OCI-M1 (cell line): ENCODE measurements at regions not wholly inside any gene's neighbourhood (a gene's known extent, or its start where the extent isn't known, plus 50 kb on each side); places are given as distances from the start of the nearest gene placed in this dataset.

Experiments used
- DNase-seq: peaks from one replicate; lab custom pipeline; 2025; lab: John Stamatoyannopoulos, UW

- no peak for DNase-seq
Observed at GRCh38 chr12:34526946-34527345, 504.6 kb downstream of the ALG10 start.

GRCh38 chr12:34547276-34547675, 525.0 kb downstream of the ALG10 start:
- no peak for DNase-seq

- no peak for DNase-seq
Observed at GRCh38 chr12:34591966-34592365, 569.7 kb downstream of the ALG10 start.

- DNase-seq = no peak
Observed at GRCh38 chr12:34595749-34596733, 573.7 kb downstream of the ALG10 start.

GRCh38 chr12:34597548-34598351, 575.5 kb downstream of the ALG10 start:
- no peak for DNase-seq

GRCh38 chr12:34598352-34598827, 576.1 kb downstream of the ALG10 start:
- no peak for DNase-seq

- no peak for DNase-seq
Observed at GRCh38 chr12:34598851-34599529, 576.7 kb downstream of the ALG10 start.

GRCh38 chr12:34599530-34600513, 577.5 kb downstream of the ALG10 start:
- DNase-seq = no peak

GRCh38 chr12:34600592-34601462, 578.5 kb downstream of the ALG10 start:
- no peak for DNase-seq

- no peak for DNase-seq
Observed at GRCh38 chr12:34601689-34602088, 579.4 kb downstream of the ALG10 start.

- no peak for DNase-seq
Observed at GRCh38 chr12:34602213-34602940, 580.1 kb downstream of the ALG10 start.

GRCh38 chr12:34603382-34604035, 581.2 kb downstream of the ALG10 start:
- no peak for DNase-seq

- no peak for DNase-seq
Observed at GRCh38 chr12:34604227-34604626, 581.9 kb downstream of the ALG10 start.

- no peak for DNase-seq
Observed at GRCh38 chr12:34604631-34605509, 582.6 kb downstream of the ALG10 start.

- no peak for DNase-seq
Observed at GRCh38 chr12:34605510-34605887, 583.2 kb downstream of the ALG10 start.

- no peak for DNase-seq
Observed at GRCh38 chr12:34605955-34606748, 583.9 kb downstream of the ALG10 start.
